Neuronal stem cell (in vitro differentiated cells): ENCODE measurements at regions not wholly inside any gene's neighbourhood (a gene's known extent, or its start where the extent isn't known, plus 50 kb on each side); places are given as distances from the start of the nearest gene placed in this dataset.

Experiments
- DNase-seq: peaks from one replicate; pipeline ENCODE4 v3.0.0-alpha.2; 2013; ENCODE audit warnings: low spot score
- H2AFZ ChIP-seq: one replicate; pipeline ENCODE4 v1.6.1; 2013; ENCODE audit warnings: mild to moderate bottlenecking, low read length, inconsistent platforms
- H2AK5ac ChIP-seq: 2 replicates; pipeline ENCODE4 v1.6.1; 2013; ENCODE audit warnings: low read depth, mild to moderate bottlenecking, inconsistent platforms, low read length, moderate library complexity, mixed read lengths
- H2BK120ac ChIP-seq: 2 replicates; pipeline ENCODE4 v1.6.1; 2013; ENCODE audit warnings: low read depth, mild to moderate bottlenecking, inconsistent platforms, low read length, moderate library complexity, mixed read lengths
- H2BK12ac ChIP-seq: one replicate; pipeline ENCODE4 v1.6.1; 2013; ENCODE audit warnings: low read length, inconsistent platforms
- H2BK15ac ChIP-seq: 2 replicates; pipeline ENCODE4 v1.6.1; 2013; ENCODE audit warnings: mild to moderate bottlenecking, low read length, inconsistent platforms, mixed read lengths
- H2BK5ac ChIP-seq: one replicate; pipeline ENCODE4 v1.6.1; 2013; ENCODE audit warnings: inconsistent platforms, mild to moderate bottlenecking, low read length, moderate library complexity
- H3K14ac ChIP-seq: one replicate; pipeline ENCODE4 v1.6.1; 2013; ENCODE audit warnings: low read length, inconsistent platforms
- H3K18ac ChIP-seq: 2 replicates; pipeline ENCODE4 v1.6.1; 2013; ENCODE audit warnings: low read length, inconsistent platforms
- H3K23ac ChIP-seq: 2 replicates; pipeline ENCODE4 v1.6.1; 2013; ENCODE audit warnings: low read depth, mild to moderate bottlenecking, mixed read lengths, low read length, inconsistent platforms; ENCODE audit not compliant: poor library complexity
- H3K27ac ChIP-seq: replicated peaks from 3 replicates; pipeline ENCODE4 v1.5.1; 2013; ENCODE audit warnings: low read length, inconsistent platforms
- H3K27me3 ChIP-seq, 3 experiments: 2 replicates each; pipeline ENCODE4 v1.6.1; 2013; ENCODE audit warnings: low read length in 3 of 3, mild to moderate bottlenecking in 2 of 3, inconsistent platforms in 1 of 3, low read depth in 1 of 3, mixed read lengths in 1 of 3, moderate library complexity in 1 of 3; ENCODE audit not compliant: control insufficient read depth in 3 of 3, insufficient read depth in 3 of 3
- H3K36me3 ChIP-seq, 2 donors: replicated peaks in 1 of 2; 2 replicates each; pipeline ENCODE4 v1.6.1; 2013; ENCODE audit warnings: low read length in 2 of 2; ENCODE audit not compliant: control insufficient read depth in 2 of 2, insufficient read depth in 2 of 2
- H3K4ac ChIP-seq: 2 replicates; pipeline ENCODE4 v1.6.1; 2013; ENCODE audit warnings: inconsistent platforms, mild to moderate bottlenecking, low read length, moderate library complexity
- H3K4me1 ChIP-seq, 2 donors: 1 replicate in 1 of 2; 2 replicates in 1 of 2; pipeline ENCODE4 v1.6.1; 2013; ENCODE audit warnings: low read length in 2 of 2, low read depth in 1 of 2; ENCODE audit not compliant: control insufficient read depth in 2 of 2, insufficient read depth in 1 of 2
- H3K4me2 ChIP-seq: one replicate; pipeline ENCODE4 v1.6.1; 2013; ENCODE audit warnings: mild to moderate bottlenecking, low read length, inconsistent platforms; ENCODE audit not compliant: insufficient read depth, poor library complexity, severe bottlenecking
- H3K4me3 ChIP-seq, 2 donors: 2 replicates each; pipeline ENCODE4 v1.5.1; 2013; ENCODE audit warnings: low read length in 2 of 2, mild to moderate bottlenecking in 2 of 2, inconsistent platforms in 1 of 2, moderate library complexity in 1 of 2
- H3K79me1 ChIP-seq: one replicate; pipeline ENCODE4 v1.6.1; 2013; ENCODE audit warnings: low read depth, mild to moderate bottlenecking, inconsistent platforms, low read length, moderate library complexity
- H3K9ac ChIP-seq: one replicate; pipeline ENCODE4 v1.6.1; 2013; ENCODE audit warnings: mild to moderate bottlenecking, low read depth, low read length, inconsistent platforms; ENCODE audit not compliant: poor library complexity
- H3K9me3 ChIP-seq, 2 donors: replicated peaks in 1 of 2; 2 replicates each; pipeline versions ENCODE3 to v1.6.1; 2013; ENCODE audit warnings: low read length in 2 of 2, mild to moderate bottlenecking in 2 of 2, inconsistent platforms in 1 of 2, low read depth in 1 of 2, mixed read lengths in 1 of 2, moderate library complexity in 1 of 2; ENCODE audit not compliant: control insufficient read depth in 2 of 2, insufficient read depth in 1 of 2
- H4K8ac ChIP-seq: one replicate; pipeline ENCODE4 v1.6.1; 2013; ENCODE audit warnings: low read depth, mild to moderate bottlenecking, inconsistent platforms, low read length, moderate library complexity
- H4K91ac ChIP-seq: one replicate; pipeline ENCODE4 v1.6.1; 2013; ENCODE audit warnings: low read length, low read depth, mild to moderate bottlenecking, inconsistent platforms; ENCODE audit not compliant: poor library complexity
- WGBS, 2 donors: extraction: QIAGEN DNeasy Blood & Tissue Kit; methylation state at CpG; one replicate each; pipeline ENCODE4 v1.1.7; 2013; ENCODE audit warnings: missing lambda C conversion rate in 2 of 2, mixed read lengths in 1 of 2; ENCODE audit not compliant: insufficient read length in 2 of 2, insufficient replicate concordance in 1 of 2; ENCODE audit errors: extremely low coverage in 2 of 2; 5-methylcytosine and 5-hydroxymethylcytosine counted together

GRCh38 chr3:34584971-34585370 lies 786.5 kb downstream of the PDCD6IP start:
- Histone ChIP-seq H3K4ac (no peak overlapping the region), H3K79me1 (no peaks in the 10 kb centered on the region), H3K27me3 (no peaks in the 10 kb centered on the region), H3K9ac (no peak overlapping the region), H3K9me3 (peaks cover 0 to 5% of the 10 kb centered on the region in 2 donors), H4K8ac (no peak overlapping the region), H2BK120ac (no peak overlapping the region), H3K4me2 (no peak overlapping the region), H2BK12ac (no peak overlapping the region), H2BK15ac (no peak overlapping the region), H2AFZ (no peak overlapping the region), H2BK5ac (no peak overlapping the region), H3K18ac (no peak overlapping the region), H3K4me1 (no peaks in the 10 kb centered on the region), H2AK5ac (no peak overlapping the region), H3K4me3 (no peak overlapping the region), H3K36me3 (no peaks in the 10 kb centered on the region), H4K91ac (no peak overlapping the region), H3K14ac (no peak overlapping the region), H3K27ac (no peak overlapping the region), H3K23ac (no peak overlapping the region)
- DNase-seq = no peak
- no CpG with 5 or more reads among the region's 1 CpG for WGBS, 2 donors

- H2BK5ac ChIP-seq = no peak overlapping the region
- H4K8ac ChIP-seq = no peak overlapping the region
- no peak overlapping the region for H4K91ac ChIP-seq
- no peaks in the 10 kb centered on the region for H3K27me3 ChIP-seq
- no peaks in the 10 kb centered on the region for H3K4me1 ChIP-seq
- H3K14ac ChIP-seq = no peak overlapping the region
- H3K36me3 ChIP-seq = no peaks in the 10 kb centered on the region
- H3K23ac ChIP-seq = no peak overlapping the region
- no peak overlapping the region for H2BK120ac ChIP-seq
- H2AFZ ChIP-seq = no peak overlapping the region
- H3K4me2 ChIP-seq = no peak overlapping the region
- H3K27ac ChIP-seq = no peak overlapping the region
- H2BK15ac ChIP-seq = no peak overlapping the region
- H3K4ac ChIP-seq = no peak overlapping the region
- no peak overlapping the region for H2BK12ac ChIP-seq
- no peaks in the 10 kb centered on the region for H3K79me1 ChIP-seq
- WGBS, 2 donors = no CpG with 5 or more reads among the region's 2 CpGs
- H3K9ac ChIP-seq = no peak overlapping the region
- no peak overlapping the region for H3K18ac ChIP-seq
- H3K4me3 ChIP-seq = no peak overlapping the region
- no peak for DNase-seq
- H2AK5ac ChIP-seq = no peak overlapping the region
- H3K9me3 ChIP-seq = no peaks in the 10 kb centered on the region
Observed at GRCh38 chr3:34599595-34599994, 801.2 kb downstream of the PDCD6IP start.

GRCh38 chr3:34619990-34620389 lies 821.6 kb downstream of the PDCD6IP start:
- H4K91ac ChIP-seq = no peak overlapping the region
- H2BK120ac ChIP-seq = no peak overlapping the region
- no peak overlapping the region for H3K9ac ChIP-seq
- no peak overlapping the region for H2BK12ac ChIP-seq
- H3K4me2 ChIP-seq = no peak overlapping the region
- H3K23ac ChIP-seq = no peak overlapping the region
- no peak overlapping the region for H3K4ac ChIP-seq
- no peak overlapping the region for H3K18ac ChIP-seq
- no peaks in the 10 kb centered on the region for H3K27me3 ChIP-seq
- H3K79me1 ChIP-seq = no peaks in the 10 kb centered on the region
- H3K36me3 ChIP-seq = no peaks in the 10 kb centered on the region
- DNase-seq = no peak
- H2BK5ac ChIP-seq = no peak overlapping the region
- H3K9me3 ChIP-seq = no peaks in the 10 kb centered on the region
- H2BK15ac ChIP-seq = no peak overlapping the region
- H2AFZ ChIP-seq = no peak overlapping the region
- no peak overlapping the region for H3K4me3 ChIP-seq
- no CpG with 5 or more reads among the region's 2 CpGs for WGBS, 2 donors
- no peak overlapping the region for H3K14ac ChIP-seq
- no peak overlapping the region for H2AK5ac ChIP-seq
- H4K8ac ChIP-seq = no peak overlapping the region
- H3K4me1 ChIP-seq = no peaks in the 10 kb centered on the region
- no peak overlapping the region for H3K27ac ChIP-seq

GRCh38 chr3:34626699-34627098 lies 828.3 kb downstream of the PDCD6IP start:
- no peak overlapping the region for H2BK5ac ChIP-seq
- H3K23ac ChIP-seq = no peak overlapping the region
- H3K4me2 ChIP-seq = no peak overlapping the region
- H3K4ac ChIP-seq = no peak overlapping the region
- H3K27ac ChIP-seq = no peak overlapping the region
- no peak overlapping the region for H3K4me3 ChIP-seq
- H3K27me3 ChIP-seq = no peaks in the 10 kb centered on the region
- no peak for DNase-seq
- no peak overlapping the region for H4K8ac ChIP-seq
- no peak overlapping the region for H4K91ac ChIP-seq
- no peaks in the 10 kb centered on the region for H3K9me3 ChIP-seq
- no peaks in the 10 kb centered on the region for H3K4me1 ChIP-seq
- no peak overlapping the region for H2AFZ ChIP-seq
- H3K79me1 ChIP-seq = no peaks in the 10 kb centered on the region
- H3K14ac ChIP-seq = no peak overlapping the region
- H2BK15ac ChIP-seq = no peak overlapping the region
- H2AK5ac ChIP-seq = no peak overlapping the region
- no peaks in the 10 kb centered on the region for H3K36me3 ChIP-seq
- no peak overlapping the region for H3K18ac ChIP-seq
- H2BK12ac ChIP-seq = no peak overlapping the region
- H2BK120ac ChIP-seq = no peak overlapping the region
- H3K9ac ChIP-seq = no peak overlapping the region
